ENCODE measurements at regions not wholly inside any gene's neighbourhood (a gene's known extent, or its start where the extent isn't known, plus 50 kb on each side); places are given as distances from the start of the nearest gene placed in this dataset.

- DNase-seq (ENCODE audit: low spot score) (no peak), ATAC-seq (ENCODE audit: low FRiP score) (no peak)
Measured at GRCh38 chr4:4775493-4776004, 83.9 kb upstream of the MSX1 start.

GRCh38 chr4:4772534-4772933, 86.9 kb upstream of the MSX1 start:
- DNase-seq (ENCODE audit: low spot score): no peak
- no peak for TF ChIP-seq CTCF (IDR thresholded peaks at IDR 0.05)
- ATAC-seq (ENCODE audit: low FRiP score): no peak

More at GRCh38 chr4:4775493-4776004, 83.9 kb upstream of the MSX1 start:
- TF ChIP-seq CTCF (IDR thresholded peaks at IDR 0.05): no peak

- no peak for TF ChIP-seq CTCF (IDR thresholded peaks at IDR 0.05)
- ATAC-seq (ENCODE audit: low FRiP score) (no peak), DNase-seq (ENCODE audit: low spot score) (no peak)
Measured at GRCh38 chr4:4771160-4771559, 88.3 kb upstream of the MSX1 start.

- no peak for TF ChIP-seq CTCF (IDR thresholded peaks at IDR 0.05)
- DNase-seq (ENCODE audit: low spot score): no peak
- ATAC-seq (ENCODE audit: low FRiP score): no peak
Measured at GRCh38 chr4:4770610-4771009, 88.9 kb upstream of the MSX1 start.

- ATAC-seq (ENCODE audit: low FRiP score): no peak
- TF ChIP-seq CTCF (IDR thresholded peaks at IDR 0.05): no peak
- DNase-seq (ENCODE audit: low spot score): no peak
Measured at GRCh38 chr4:4766564-4766963, 92.9 kb upstream of the MSX1 start.

- ATAC-seq (ENCODE audit: low FRiP score) (no peak), DNase-seq (ENCODE audit: low spot score) (no peak)
- no peak for TF ChIP-seq CTCF (IDR thresholded peaks at IDR 0.05)
Measured at GRCh38 chr4:4765811-4766210, 93.7 kb upstream of the MSX1 start.

- no peak for DNase-seq (ENCODE audit: low spot score)
- no peak for ATAC-seq (ENCODE audit: low FRiP score)
- no peak for TF ChIP-seq CTCF (IDR thresholded peaks at IDR 0.05)
Measured at GRCh38 chr4:4764558-4764905, 94.9 kb upstream of the MSX1 start.

All from omental fat pad (tissue), 3 donors.